WTC11 (cell line): ENCODE measurements at regions not wholly inside any gene's neighbourhood (a gene's known extent, or its start where the extent isn't known, plus 50 kb on each side); places are given as distances from the start of the nearest gene placed in this dataset.

Experiments
- ATF2 ChIP-seq: sonication (generic); formaldehyde crosslinking; IDR thresholded peaks from 2 replicates; pipeline ENCODE4 v1.8.1; 2022; ENCODE audit warnings: low read depth, missing genetic modification reagents, borderline replicate concordance
- GABPB1 ChIP-seq: sonication (generic); formaldehyde crosslinking; IDR thresholded peaks from 2 replicates; pipeline ENCODE4 v1.8.1; 2023; ENCODE audit warnings: mild to moderate bottlenecking, missing genetic modification reagents
- MAX ChIP-seq: sonication (generic); formaldehyde crosslinking; IDR thresholded peaks from 2 replicates; pipeline ENCODE4 v1.8.0; 2022; ENCODE audit warnings: mild to moderate bottlenecking, missing genetic modification reagents
- MXD4 ChIP-seq: fragments of 250-450 bp; sonication (Bioruptor Pico); IDR thresholded peaks from 2 replicates; pipeline ENCODE4 v1.8.0; 2021; ENCODE audit warnings: mild to moderate bottlenecking, moderate library complexity, borderline replicate concordance
- NR3C1 ChIP-seq: sonication (generic); formaldehyde crosslinking; conservative IDR thresholded peaks from 2 replicates; pipeline ENCODE4 v1.8.1; 2023; ENCODE audit warnings: low read depth, mild to moderate bottlenecking, missing genetic modification reagents
- ZNF263 ChIP-seq: sonication (generic); formaldehyde crosslinking; IDR thresholded peaks from 2 replicates; pipeline ENCODE4 v1.8.1; 2022; ENCODE audit warnings: low read depth, mild to moderate bottlenecking, moderate library complexity, missing genetic modification reagents
- ZNF317 ChIP-seq: sonication (generic); formaldehyde crosslinking; IDR thresholded peaks from 2 replicates; pipeline ENCODE4 v1.8.1; 2023; ENCODE audit warnings: low read depth, mild to moderate bottlenecking, moderate library complexity, missing genetic modification reagents, borderline replicate concordance
- TF ChIP-seq, protein P1 (sequence below): sonication (generic); formaldehyde crosslinking; IDR thresholded peaks from 2 replicates; pipeline ENCODE4 v1.8.1; 2023; ENCODE audit warnings: mild to moderate bottlenecking, missing genetic modification reagents, borderline replicate concordance
- TF ChIP-seq, protein P2 (sequence below): sonication (generic); formaldehyde crosslinking; IDR thresholded peaks from 2 replicates; pipeline ENCODE4 v1.8.1; 2022; ENCODE audit warnings: missing genetic modification reagents, borderline replicate concordance
- TF ChIP-seq, protein P3 (sequence below): fragments of 200-600 bp; IDR thresholded peaks from 2 replicates; pipeline ENCODE4 v1.8.0; 2022; ENCODE audit warnings: antibody characterized with exemption
- TF ChIP-seq, protein P4 (sequence below): sonication (generic); formaldehyde crosslinking; IDR thresholded peaks from 2 replicates; pipeline ENCODE4 v1.8.1; 2022; ENCODE audit warnings: mild to moderate bottlenecking, moderate library complexity, missing genetic modification reagents

DNA sequence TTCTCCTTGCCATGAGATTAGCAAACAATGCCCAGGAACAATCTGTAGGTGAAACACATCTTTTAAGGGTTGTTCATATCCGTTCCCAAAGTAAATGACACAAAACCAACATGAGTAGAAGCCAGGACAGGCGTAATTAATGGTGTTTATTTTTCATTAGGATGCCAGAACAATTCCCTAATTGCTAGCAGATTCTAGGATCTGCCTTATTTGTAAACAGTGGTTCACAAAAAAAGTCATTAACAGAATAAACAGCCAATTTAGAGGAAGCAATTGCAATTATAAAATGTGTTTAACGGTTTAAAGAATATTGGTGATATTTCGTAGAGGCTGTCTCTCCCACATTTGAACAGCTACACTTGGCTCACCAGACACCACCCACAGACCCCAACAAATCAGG lies 250.6 kb upstream of the GPR26 start:
- TF ChIP-seq, protein P1, sequence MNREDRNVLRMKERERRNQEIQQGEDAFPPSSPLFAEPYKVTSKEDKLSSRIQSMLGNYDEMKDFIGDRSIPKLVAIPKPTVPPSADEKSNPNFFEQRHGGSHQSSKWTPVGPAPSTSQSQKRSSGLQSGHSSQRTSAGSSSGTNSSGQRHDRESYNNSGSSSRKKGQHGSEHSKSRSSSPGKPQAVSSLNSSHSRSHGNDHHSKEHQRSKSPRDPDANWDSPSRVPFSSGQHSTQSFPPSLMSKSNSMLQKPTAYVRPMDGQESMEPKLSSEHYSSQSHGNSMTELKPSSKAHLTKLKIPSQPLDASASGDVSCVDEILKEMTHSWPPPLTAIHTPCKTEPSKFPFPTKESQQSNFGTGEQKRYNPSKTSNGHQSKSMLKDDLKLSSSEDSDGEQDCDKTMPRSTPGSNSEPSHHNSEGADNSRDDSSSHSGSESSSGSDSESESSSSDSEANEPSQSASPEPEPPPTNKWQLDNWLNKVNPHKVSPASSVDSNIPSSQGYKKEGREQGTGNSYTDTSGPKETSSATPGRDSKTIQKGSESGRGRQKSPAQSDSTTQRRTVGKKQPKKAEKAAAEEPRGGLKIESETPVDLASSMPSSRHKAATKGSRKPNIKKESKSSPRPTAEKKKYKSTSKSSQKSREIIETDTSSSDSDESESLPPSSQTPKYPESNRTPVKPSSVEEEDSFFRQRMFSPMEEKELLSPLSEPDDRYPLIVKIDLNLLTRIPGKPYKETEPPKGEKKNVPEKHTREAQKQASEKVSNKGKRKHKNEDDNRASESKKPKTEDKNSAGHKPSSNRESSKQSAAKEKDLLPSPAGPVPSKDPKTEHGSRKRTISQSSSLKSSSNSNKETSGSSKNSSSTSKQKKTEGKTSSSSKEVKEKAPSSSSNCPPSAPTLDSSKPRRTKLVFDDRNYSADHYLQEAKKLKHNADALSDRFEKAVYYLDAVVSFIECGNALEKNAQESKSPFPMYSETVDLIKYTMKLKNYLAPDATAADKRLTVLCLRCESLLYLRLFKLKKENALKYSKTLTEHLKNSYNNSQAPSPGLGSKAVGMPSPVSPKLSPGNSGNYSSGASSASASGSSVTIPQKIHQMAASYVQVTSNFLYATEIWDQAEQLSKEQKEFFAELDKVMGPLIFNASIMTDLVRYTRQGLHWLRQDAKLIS (CRISPR knock-in tag) = no peak
- TF ChIP-seq ATF2 (CRISPR knock-in tag) (no peak), NR3C1 (CRISPR knock-in tag) (no peak), ZNF263 (no peak), ZNF317 (CRISPR knock-in tag) (no peak), MXD4 (CRISPR knock-in tag) (no peak), MAX (CRISPR knock-in tag) (no peak), GABPB1 (no peak)
- TF ChIP-seq, protein P2, sequence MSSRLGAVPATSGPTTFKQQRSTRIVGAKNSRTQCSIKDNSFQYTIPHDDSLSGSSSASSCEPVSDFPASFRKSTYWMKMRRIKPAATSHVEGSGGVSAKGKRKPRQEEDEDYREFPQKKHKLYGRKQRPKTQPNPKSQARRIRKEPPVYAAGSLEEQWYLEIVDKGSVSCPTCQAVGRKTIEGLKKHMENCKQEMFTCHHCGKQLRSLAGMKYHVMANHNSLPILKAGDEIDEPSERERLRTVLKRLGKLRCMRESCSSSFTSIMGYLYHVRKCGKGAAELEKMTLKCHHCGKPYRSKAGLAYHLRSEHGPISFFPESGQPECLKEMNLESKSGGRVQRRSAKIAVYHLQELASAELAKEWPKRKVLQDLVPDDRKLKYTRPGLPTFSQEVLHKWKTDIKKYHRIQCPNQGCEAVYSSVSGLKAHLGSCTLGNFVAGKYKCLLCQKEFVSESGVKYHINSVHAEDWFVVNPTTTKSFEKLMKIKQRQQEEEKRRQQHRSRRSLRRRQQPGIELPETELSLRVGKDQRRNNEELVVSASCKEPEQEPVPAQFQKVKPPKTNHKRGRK = no peak
- TF ChIP-seq, protein P3, sequence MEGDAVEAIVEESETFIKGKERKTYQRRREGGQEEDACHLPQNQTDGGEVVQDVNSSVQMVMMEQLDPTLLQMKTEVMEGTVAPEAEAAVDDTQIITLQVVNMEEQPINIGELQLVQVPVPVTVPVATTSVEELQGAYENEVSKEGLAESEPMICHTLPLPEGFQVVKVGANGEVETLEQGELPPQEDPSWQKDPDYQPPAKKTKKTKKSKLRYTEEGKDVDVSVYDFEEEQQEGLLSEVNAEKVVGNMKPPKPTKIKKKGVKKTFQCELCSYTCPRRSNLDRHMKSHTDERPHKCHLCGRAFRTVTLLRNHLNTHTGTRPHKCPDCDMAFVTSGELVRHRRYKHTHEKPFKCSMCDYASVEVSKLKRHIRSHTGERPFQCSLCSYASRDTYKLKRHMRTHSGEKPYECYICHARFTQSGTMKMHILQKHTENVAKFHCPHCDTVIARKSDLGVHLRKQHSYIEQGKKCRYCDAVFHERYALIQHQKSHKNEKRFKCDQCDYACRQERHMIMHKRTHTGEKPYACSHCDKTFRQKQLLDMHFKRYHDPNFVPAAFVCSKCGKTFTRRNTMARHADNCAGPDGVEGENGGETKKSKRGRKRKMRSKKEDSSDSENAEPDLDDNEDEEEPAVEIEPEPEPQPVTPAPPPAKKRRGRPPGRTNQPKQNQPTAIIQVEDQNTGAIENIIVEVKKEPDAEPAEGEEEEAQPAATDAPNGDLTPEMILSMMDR = no peak
- TF ChIP-seq, protein P4, sequence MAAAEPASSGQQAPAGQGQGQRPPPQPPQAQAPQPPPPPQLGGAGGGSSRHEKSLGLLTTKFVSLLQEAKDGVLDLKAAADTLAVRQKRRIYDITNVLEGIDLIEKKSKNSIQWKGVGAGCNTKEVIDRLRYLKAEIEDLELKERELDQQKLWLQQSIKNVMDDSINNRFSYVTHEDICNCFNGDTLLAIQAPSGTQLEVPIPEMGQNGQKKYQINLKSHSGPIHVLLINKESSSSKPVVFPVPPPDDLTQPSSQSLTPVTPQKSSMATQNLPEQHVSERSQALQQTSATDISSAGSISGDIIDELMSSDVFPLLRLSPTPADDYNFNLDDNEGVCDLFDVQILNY (CRISPR knock-in tag) = no peak
